NOMO-1 (cell line): ENCODE measurements at regions not wholly inside any gene's neighbourhood (a gene's known extent, or its start where the extent isn't known, plus 50 kb on each side); places are given as distances from the start of the nearest gene placed in this dataset.

Experiments used
- DNase-seq, 2 experiments: peaks; one replicate each; lab custom pipeline; 2025; ENCODE audit not compliant: unreplicated experiment in 2 of 2; lab: John Stamatoyannopoulos, UW

- no peak for DNase-seq
Measured at GRCh38 chr18:53937037-53937436, 287.4 kb downstream of the MBD2 start.

- no peak for DNase-seq
Measured at GRCh38 chr18:53935803-53936202, 288.7 kb downstream of the MBD2 start.

GRCh38 chr18:53935399-53935798 lies 289.1 kb downstream of the MBD2 start:
- DNase-seq, result no peak

- DNase-seq, result no peak
Measured at GRCh38 chr18:53920312-53921075, 304.0 kb downstream of the MBD2 start.

- no peak for DNase-seq
Measured at GRCh38 chr18:53918091-53918490, 306.4 kb downstream of the MBD2 start.

- DNase-seq, result no peak
Measured at GRCh38 chr18:53911200-53911599, 313.3 kb downstream of the MBD2 start.

GRCh38 chr18:53909668-53910067 lies 314.8 kb downstream of the MBD2 start:
- peak in 1 of 2 experiments; percentile 26 for DNase-seq

GRCh38 chr18:53907921-53908320 lies 316.5 kb downstream of the MBD2 start:
- DNase-seq, result no peak

GRCh38 chr18:53906681-53907080 lies 317.8 kb downstream of the MBD2 start:
- DNase-seq, result no peak

- no peak for DNase-seq
Measured at GRCh38 chr18:53894675-53895442, 329.6 kb downstream of the MBD2 start.

GRCh38 chr18:53887447-53887846 lies 337.0 kb downstream of the MBD2 start:
- no peak for DNase-seq

GRCh38 chr18:53886058-53886457 lies 338.4 kb downstream of the MBD2 start:
- DNase-seq, result no peak

- no peak for DNase-seq
Measured at GRCh38 chr18:53883771-53884170, 340.7 kb downstream of the MBD2 start.

- no peak for DNase-seq
Measured at GRCh38 chr18:53874103-53874502, 350.4 kb downstream of the MBD2 start.

GRCh38 chr18:53864770-53865169 lies 359.7 kb downstream of the MBD2 start:
- DNase-seq, result no peak

- DNase-seq, result no peak
Measured at GRCh38 chr18:53862921-53863320, 361.5 kb downstream of the MBD2 start.

- no peak for DNase-seq
Measured at GRCh38 chr18:53861185-53861584, 363.3 kb downstream of the MBD2 start.

- no peak for DNase-seq
Measured at GRCh38 chr18:53859764-53860163, 364.7 kb downstream of the MBD2 start.

GRCh38 chr18:53850902-53851301 lies 373.6 kb downstream of the MBD2 start:
- DNase-seq, result no peak

- no peak for DNase-seq
Measured at GRCh38 chr18:53843763-53844162, 380.7 kb downstream of the MBD2 start.

GRCh38 chr18:53843113-53843760 lies 381.2 kb downstream of the MBD2 start:
- DNase-seq, result no peak

- DNase-seq, result no peak
Measured at GRCh38 chr18:53838746-53839145, 385.7 kb downstream of the MBD2 start.
